Colon (tissue), 2 donors: ENCODE measurements at regions not wholly inside any gene's neighbourhood (a gene's known extent, or its start where the extent isn't known, plus 50 kb on each side); places are given as distances from the start of the nearest gene placed in this dataset.
"Not testable (repeated sequence)": the region's sequence is repeated elsewhere in the genome, so short reads cannot be mapped to it uniquely, and the experiment has no call there.

Source experiments
- FAIRE-seq: peaks from 2 replicates; lab custom pipeline; 2012; peaks lifted over from hg19 to GRCh38; lab: Jason Lieb, UNC
- donor health status: control.
- donor health status: control.

- no peak for FAIRE-seq
These were observed 52.2 kb upstream of the MKI67 start for GRCh38 chr10:128178302-128178958.

GRCh38 chr10:128180843-128181242 lies 54.6 kb upstream of the MKI67 start:
- no peak for FAIRE-seq

- no peak for FAIRE-seq
These were observed 59.4 kb upstream of the MKI67 start for GRCh38 chr10:128185627-128186026.

GRCh38 chr10:128186959-128187787 lies 61.0 kb upstream of the MKI67 start:
- no peak for FAIRE-seq

- FAIRE-seq, result no peak
These were observed 61.6 kb upstream of the MKI67 start for GRCh38 chr10:128187788-128188185.

- no peak for FAIRE-seq
These were observed 63.0 kb upstream of the MKI67 start for GRCh38 chr10:128189176-128189575.

GRCh38 chr10:128191847-128192246 lies 65.6 kb upstream of the MKI67 start:
- FAIRE-seq, result no peak

GRCh38 chr10:128201826-128202225 lies 75.6 kb upstream of the MKI67 start:
- not testable (repeated sequence) for FAIRE-seq

GRCh38 chr10:128203028-128203427 lies 76.8 kb upstream of the MKI67 start:
- FAIRE-seq, result no peak

- FAIRE-seq, result not testable (repeated sequence)
These were observed 79.4 kb upstream of the MKI67 start for GRCh38 chr10:128205591-128205990.

GRCh38 chr10:128206676-128207075 lies 80.5 kb upstream of the MKI67 start:
- no peak for FAIRE-seq

- no peak for FAIRE-seq
These were observed 83.6 kb upstream of the MKI67 start for GRCh38 chr10:128209862-128210214.

GRCh38 chr10:128210215-128211063 lies 84.2 kb upstream of the MKI67 start:
- FAIRE-seq, result no peak

- no peak for FAIRE-seq
These were observed 84.9 kb upstream of the MKI67 start for GRCh38 chr10:128211064-128211504.

- FAIRE-seq, result no peak
These were observed 85.9 kb upstream of the MKI67 start for GRCh38 chr10:128211953-128212727.

GRCh38 chr10:128213156-128213555 lies 86.9 kb upstream of the MKI67 start:
- no peak for FAIRE-seq

GRCh38 chr10:128215733-128216132 lies 89.5 kb upstream of the MKI67 start:
- FAIRE-seq, result no peak

- FAIRE-seq, result no peak
These were observed 90.9 kb upstream of the MKI67 start for GRCh38 chr10:128217136-128217535.

GRCh38 chr10:128218161-128218560 lies 91.9 kb upstream of the MKI67 start:
- FAIRE-seq, result no peak

GRCh38 chr10:128219295-128219694 lies 93.1 kb upstream of the MKI67 start:
- FAIRE-seq, result no peak

GRCh38 chr10:128220021-128220420 lies 93.8 kb upstream of the MKI67 start:
- FAIRE-seq, result no peak

GRCh38 chr10:128221117-128221516 lies 94.9 kb upstream of the MKI67 start:
- no peak for FAIRE-seq
